ENCODE measurements at regions not wholly inside any gene's neighbourhood (a gene's known extent, or its start where the extent isn't known, plus 50 kb on each side); places are given as distances from the start of the nearest gene placed in this dataset.
"Not testable (repeated sequence)": the region's sequence is repeated elsewhere in the genome, so short reads cannot be mapped to it uniquely, and the experiment has no call there.

GRCh38 chr6:28838289-28838633 lies 85.5 kb downstream of the TRIM27 start:
- peak; percentile 80 for ATAC-seq
- no peaks in the 10 kb centered on the region for H3K36me3 ChIP-seq
- peaks cover 8% of the 10 kb centered on the region for H3K4me1 ChIP-seq
- peaks cover 7% of the 10 kb centered on the region for H3K27me3 ChIP-seq
- intact Hi-C loops (cut with DNase I), result loop anchor here (5.0 kb wide), 1 partner anchor 184 kb away; no protein-coding TSS in a partner anchor
- TF ChIP-seq CTCF (IDR thresholded peaks at IDR 0.05), result no peak
- peak; percentile 69 for DNase-seq
- no peaks in the 10 kb centered on the region for H3K9me3 ChIP-seq
- peak overlapping the region; percentile 73 for H3K4me3 ChIP-seq
- peak overlapping the region; percentile 43 for H3K27ac ChIP-seq

GRCh38 chr6:28838634-28839442 lies 84.9 kb downstream of the TRIM27 start:
- intact Hi-C loops (cut with DNase I), result loop anchor here (5.0 kb wide), 1 partner anchor 183 kb away; no protein-coding TSS in a partner anchor
- H3K9me3 ChIP-seq, result no peaks in the 10 kb centered on the region
- no peaks in the 10 kb centered on the region for H3K36me3 ChIP-seq
- peaks cover 8% of the 10 kb centered on the region for H3K4me1 ChIP-seq
- TF ChIP-seq CTCF (IDR thresholded peaks at IDR 0.05), result peak; percentile 60
- peak; percentile 93 for DNase-seq
- peaks cover 13% of the 10 kb centered on the region for H3K27me3 ChIP-seq
- peak; percentile 94 for ATAC-seq
- peak overlapping the region; percentile 43 for H3K27ac ChIP-seq
- H3K4me3 ChIP-seq, result peak overlapping the region; percentile 73

- H3K27me3 ChIP-seq, result peaks cover 13% of the 10 kb centered on the region
- H3K27ac ChIP-seq, result peak overlapping the region; percentile 43
- intact Hi-C loops (cut with DNase I), result loop anchor here (5.0 kb wide), 1 partner anchor 183 kb away; no protein-coding TSS in a partner anchor
Measured at GRCh38 chr6:28839443-28840120, 84.2 kb downstream of the TRIM27 start.

GRCh38 chr6:28841290-28841689 lies 82.5 kb downstream of the TRIM27 start:
- Histone ChIP-seq H3K9me3 (no peaks in the 10 kb centered on the region), H3K4me3 (no peak overlapping the region), H3K27ac (no peak overlapping the region), H3K36me3 (no peaks in the 10 kb centered on the region), H3K4me1 (peaks cover 8% of the 10 kb centered on the region), H3K27me3 (peaks cover 19% of the 10 kb centered on the region)
- intact Hi-C loops (cut with DNase I), result no loop called here
- DNase-seq (no peak), ATAC-seq (no peak)
- no peak for TF ChIP-seq CTCF (IDR thresholded peaks at IDR 0.05)

More at GRCh38 chr6:28839443-28840120, 84.2 kb downstream of the TRIM27 start:
- ATAC-seq (no peak), DNase-seq (no peak)
- peak overlapping the region; percentile 73 for H3K4me3 ChIP-seq
- no peaks in the 10 kb centered on the region for H3K9me3 ChIP-seq
- no peaks in the 10 kb centered on the region for H3K36me3 ChIP-seq
- peaks cover 8% of the 10 kb centered on the region for H3K4me1 ChIP-seq
- TF ChIP-seq CTCF (IDR thresholded peaks at IDR 0.05), result no peak

GRCh38 chr6:28848756-28849155 lies 75.0 kb downstream of the TRIM27 start:
- peaks cover 12% of the 10 kb centered on the region for H3K27me3 ChIP-seq
- DNase-seq; H3K4me3 ChIP-seq; H3K4me1 ChIP-seq; H3K36me3 ChIP-seq; H3K27ac ChIP-seq; intact Hi-C loops (cut with DNase I); H3K9me3 ChIP-seq; ATAC-seq: not testable (repeated sequence)
- peak; percentile 16 for TF ChIP-seq CTCF (IDR thresholded peaks at IDR 0.05)
